ENCODE measurements at regions not wholly inside any gene's neighbourhood (a gene's known extent, or its start where the extent isn't known, plus 50 kb on each side); places are given as distances from the start of the nearest gene placed in this dataset.

DNA sequence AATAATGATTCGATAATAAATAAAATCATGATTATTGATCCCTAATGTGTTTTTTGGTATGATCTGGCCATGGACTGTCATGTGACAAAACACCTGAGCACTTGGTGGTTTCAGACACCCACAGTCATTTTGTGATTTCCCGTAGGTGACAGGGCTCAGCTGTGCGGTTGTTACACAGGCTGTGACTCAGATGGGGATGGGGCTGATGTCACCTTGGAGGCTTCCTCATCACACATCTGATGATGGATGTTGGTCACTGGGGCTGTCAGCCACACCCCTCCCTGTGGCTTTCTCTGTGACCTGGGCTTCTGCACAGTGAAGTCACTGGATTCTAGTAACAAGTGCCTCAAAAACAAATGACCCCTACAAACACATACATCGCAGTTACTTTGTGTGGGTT lies 995.1 kb downstream of the BRD1 start:
- TF ChIP-seq POLR2A (IDR thresholded peaks at IDR 0.05) (no peak), EP300 (IDR thresholded peaks at IDR 0.05) (no peak), POLR2AphosphoS5 (IDR thresholded peaks at IDR 0.05) (no peak)
- TF ChIP-seq, protein P1, sequence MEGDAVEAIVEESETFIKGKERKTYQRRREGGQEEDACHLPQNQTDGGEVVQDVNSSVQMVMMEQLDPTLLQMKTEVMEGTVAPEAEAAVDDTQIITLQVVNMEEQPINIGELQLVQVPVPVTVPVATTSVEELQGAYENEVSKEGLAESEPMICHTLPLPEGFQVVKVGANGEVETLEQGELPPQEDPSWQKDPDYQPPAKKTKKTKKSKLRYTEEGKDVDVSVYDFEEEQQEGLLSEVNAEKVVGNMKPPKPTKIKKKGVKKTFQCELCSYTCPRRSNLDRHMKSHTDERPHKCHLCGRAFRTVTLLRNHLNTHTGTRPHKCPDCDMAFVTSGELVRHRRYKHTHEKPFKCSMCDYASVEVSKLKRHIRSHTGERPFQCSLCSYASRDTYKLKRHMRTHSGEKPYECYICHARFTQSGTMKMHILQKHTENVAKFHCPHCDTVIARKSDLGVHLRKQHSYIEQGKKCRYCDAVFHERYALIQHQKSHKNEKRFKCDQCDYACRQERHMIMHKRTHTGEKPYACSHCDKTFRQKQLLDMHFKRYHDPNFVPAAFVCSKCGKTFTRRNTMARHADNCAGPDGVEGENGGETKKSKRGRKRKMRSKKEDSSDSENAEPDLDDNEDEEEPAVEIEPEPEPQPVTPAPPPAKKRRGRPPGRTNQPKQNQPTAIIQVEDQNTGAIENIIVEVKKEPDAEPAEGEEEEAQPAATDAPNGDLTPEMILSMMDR (IDR thresholded peaks at IDR 0.05) = no peak
